ENCODE measurements at regions not wholly inside any gene's neighbourhood (a gene's known extent, or its start where the extent isn't known, plus 50 kb on each side); places are given as distances from the start of the nearest gene placed in this dataset.

DNA sequence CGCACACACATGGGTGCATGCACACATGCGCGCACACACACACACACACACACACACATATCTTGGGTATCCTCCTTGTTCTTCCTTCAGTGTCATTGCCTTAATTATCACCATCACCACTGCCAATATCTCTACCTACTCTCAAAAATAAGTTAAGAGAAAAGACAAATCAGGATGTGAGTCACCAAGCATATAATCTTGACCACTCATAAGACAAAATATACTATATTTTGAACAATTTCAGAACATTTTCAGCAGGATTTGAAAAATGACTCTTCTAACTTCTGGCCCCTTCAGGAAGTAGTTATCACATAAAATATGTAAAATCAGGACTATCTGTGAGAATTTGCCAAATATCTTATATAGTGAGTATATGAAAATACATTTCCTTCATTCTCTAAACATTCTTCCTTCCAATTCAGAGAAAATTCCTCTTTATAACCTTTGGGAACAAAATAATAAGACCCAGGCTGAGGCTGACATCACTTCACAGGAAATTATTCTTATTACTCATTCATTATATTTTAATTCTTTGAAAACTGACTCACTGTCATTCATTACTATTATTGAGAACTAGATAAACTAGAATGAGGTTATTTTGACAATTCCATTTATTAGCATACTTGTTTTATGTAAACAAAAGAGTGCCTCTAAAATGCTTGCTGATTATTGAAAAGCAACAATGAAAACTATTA is 772.0 kb upstream of the ACO1 start:
- TF ChIP-seq, protein P1, sequence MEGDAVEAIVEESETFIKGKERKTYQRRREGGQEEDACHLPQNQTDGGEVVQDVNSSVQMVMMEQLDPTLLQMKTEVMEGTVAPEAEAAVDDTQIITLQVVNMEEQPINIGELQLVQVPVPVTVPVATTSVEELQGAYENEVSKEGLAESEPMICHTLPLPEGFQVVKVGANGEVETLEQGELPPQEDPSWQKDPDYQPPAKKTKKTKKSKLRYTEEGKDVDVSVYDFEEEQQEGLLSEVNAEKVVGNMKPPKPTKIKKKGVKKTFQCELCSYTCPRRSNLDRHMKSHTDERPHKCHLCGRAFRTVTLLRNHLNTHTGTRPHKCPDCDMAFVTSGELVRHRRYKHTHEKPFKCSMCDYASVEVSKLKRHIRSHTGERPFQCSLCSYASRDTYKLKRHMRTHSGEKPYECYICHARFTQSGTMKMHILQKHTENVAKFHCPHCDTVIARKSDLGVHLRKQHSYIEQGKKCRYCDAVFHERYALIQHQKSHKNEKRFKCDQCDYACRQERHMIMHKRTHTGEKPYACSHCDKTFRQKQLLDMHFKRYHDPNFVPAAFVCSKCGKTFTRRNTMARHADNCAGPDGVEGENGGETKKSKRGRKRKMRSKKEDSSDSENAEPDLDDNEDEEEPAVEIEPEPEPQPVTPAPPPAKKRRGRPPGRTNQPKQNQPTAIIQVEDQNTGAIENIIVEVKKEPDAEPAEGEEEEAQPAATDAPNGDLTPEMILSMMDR (conservative IDR thresholded peaks at IDR 0.05; ENCODE audit: low read length): no peak
- no peak for TF ChIP-seq EZH2phosphoT487 (IDR thresholded peaks at IDR 0.05; ENCODE audit: borderline replicate concordance)

Measured in Loucy (cell line).